ENCODE measurements at regions not wholly inside any gene's neighbourhood (a gene's known extent, or its start where the extent isn't known, plus 50 kb on each side); places are given as distances from the start of the nearest gene placed in this dataset.

- no peak overlapping the region for H3K4me3 ChIP-seq
- no peaks in the 10 kb centered on the region for H3K27me3 ChIP-seq (ENCODE audit: control insufficient read depth in 3 of 3, insufficient read depth in 3 of 3, low read length in 2 of 3)
- no peaks in the 10 kb centered on the region for H3K4me1 ChIP-seq (ENCODE audit: control insufficient read depth in 5 of 5, insufficient read depth in 5 of 5, low read length in 5 of 5)
- ATAC-seq (ENCODE audit: insufficient read depth, low FRiP score) (no peak), DNase-seq (no peak)
- no peaks in the 10 kb centered on the region for H3K9me3 ChIP-seq (ENCODE audit: control insufficient read depth in 4 of 4, insufficient read depth in 3 of 4, low read length in 3 of 4)
- no peaks in the 10 kb centered on the region for H3K36me3 ChIP-seq (ENCODE audit: control insufficient read depth in 4 of 4, insufficient read depth in 4 of 4, low read length in 4 of 4)
- H3K9ac ChIP-seq (ENCODE audit: insufficient read depth in 1 of 2, low read length in 2 of 2): no peak overlapping the region
- TF ChIP-seq CTCF (IDR thresholded peaks at IDR 0.05; ENCODE audit: control extremely low read depth, extremely low read depth): no peak
- WGBS, 2 donors: 56 to 71% methylated on average over 4 of the region's 4 CpGs
- no peak overlapping the region for H3K27ac ChIP-seq (ENCODE audit: low read depth in 1 of 2, low read length in 1 of 2)
Observed at GRCh38 chr3:159146856-159147435, 345.1 kb downstream of the MFSD1 start.

DNA sequence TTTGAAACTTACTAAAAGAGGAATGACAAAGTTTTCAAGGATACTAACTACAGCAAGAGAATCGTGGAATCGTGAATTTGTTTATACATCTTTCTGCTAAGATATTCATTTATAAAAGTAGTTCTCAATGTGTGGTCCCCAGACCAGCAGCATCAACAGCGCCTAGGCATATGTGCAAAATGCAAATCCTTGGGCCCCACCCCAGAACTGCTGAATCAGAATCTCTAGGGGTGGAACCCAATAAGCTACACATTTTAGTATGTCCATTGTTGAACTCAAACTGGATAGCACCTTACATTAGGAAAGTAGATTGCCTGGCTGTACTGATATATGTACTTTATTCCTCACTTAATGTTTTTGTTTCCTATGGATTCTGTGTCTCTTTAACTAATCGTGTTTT is 346.0 kb downstream of the MFSD1 start:
- H3K4me3 ChIP-seq: no peak overlapping the region
- WGBS, 2 donors: 77 to 81% methylated on average over 4 of the region's 4 CpGs
- H3K4me1 ChIP-seq (ENCODE audit: control insufficient read depth in 5 of 5, insufficient read depth in 5 of 5, low read length in 5 of 5): no peaks in the 10 kb centered on the region
- no peak overlapping the region for H3K9ac ChIP-seq (ENCODE audit: insufficient read depth in 1 of 2, low read length in 2 of 2)
- no peak for DNase-seq
- no peaks in the 10 kb centered on the region for H3K27me3 ChIP-seq (ENCODE audit: control insufficient read depth in 3 of 3, insufficient read depth in 3 of 3, low read length in 2 of 3)
- no peaks in the 10 kb centered on the region for H3K36me3 ChIP-seq (ENCODE audit: control insufficient read depth in 4 of 4, insufficient read depth in 4 of 4, low read length in 4 of 4)
- ATAC-seq (ENCODE audit: insufficient read depth, low FRiP score): no peak
- TF ChIP-seq CTCF (IDR thresholded peaks at IDR 0.05; ENCODE audit: control extremely low read depth, extremely low read depth): no peak
- no peak overlapping the region for H3K27ac ChIP-seq (ENCODE audit: low read depth in 1 of 2, low read length in 1 of 2)
- no peaks in the 10 kb centered on the region for H3K9me3 ChIP-seq (ENCODE audit: control insufficient read depth in 4 of 4, insufficient read depth in 3 of 4, low read length in 3 of 4)

DNA sequence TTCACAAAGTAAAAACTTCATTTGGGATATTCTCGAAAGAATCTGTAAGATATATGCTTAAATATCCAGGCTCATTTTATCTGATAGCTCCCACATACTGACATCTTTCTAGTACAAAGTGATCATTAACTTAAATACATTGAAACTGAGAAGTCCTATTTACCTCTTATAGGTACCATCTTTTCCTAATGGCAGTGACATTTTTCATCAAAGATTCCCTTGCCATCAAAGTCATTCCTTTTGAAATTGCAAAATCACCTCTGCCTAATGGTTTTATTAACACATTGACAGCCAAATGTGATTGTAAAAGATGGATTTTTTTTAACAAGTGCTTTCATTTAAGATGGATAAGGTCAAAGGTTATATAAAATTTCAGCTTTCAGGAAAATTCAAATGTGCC is 346.6 kb downstream of the MFSD1 start:
- Histone ChIP-seq H3K9me3 (ENCODE audit: control insufficient read depth in 4 of 4, insufficient read depth in 3 of 4, low read length in 3 of 4) (no peaks in the 10 kb centered on the region), H3K4me1 (ENCODE audit: control insufficient read depth in 5 of 5, insufficient read depth in 5 of 5, low read length in 5 of 5) (no peaks in the 10 kb centered on the region), H3K27ac (ENCODE audit: low read depth in 1 of 2, low read length in 1 of 2) (no peak overlapping the region), H3K9ac (ENCODE audit: insufficient read depth in 1 of 2, low read length in 2 of 2) (no peak overlapping the region), H3K4me3 (no peak overlapping the region), H3K27me3 (ENCODE audit: control insufficient read depth in 3 of 3, insufficient read depth in 3 of 3, low read length in 2 of 3) (no peaks in the 10 kb centered on the region), H3K36me3 (ENCODE audit: control insufficient read depth in 4 of 4, insufficient read depth in 4 of 4, low read length in 4 of 4) (no peaks in the 10 kb centered on the region)
- WGBS, 2 donors: 57 to 84% methylated on average over 1 of the region's 1 CpG
- no peak for TF ChIP-seq CTCF (IDR thresholded peaks at IDR 0.05; ENCODE audit: control extremely low read depth, extremely low read depth)
- DNase-seq (no peak), ATAC-seq (ENCODE audit: insufficient read depth, low FRiP score) (no peak)

DNA sequence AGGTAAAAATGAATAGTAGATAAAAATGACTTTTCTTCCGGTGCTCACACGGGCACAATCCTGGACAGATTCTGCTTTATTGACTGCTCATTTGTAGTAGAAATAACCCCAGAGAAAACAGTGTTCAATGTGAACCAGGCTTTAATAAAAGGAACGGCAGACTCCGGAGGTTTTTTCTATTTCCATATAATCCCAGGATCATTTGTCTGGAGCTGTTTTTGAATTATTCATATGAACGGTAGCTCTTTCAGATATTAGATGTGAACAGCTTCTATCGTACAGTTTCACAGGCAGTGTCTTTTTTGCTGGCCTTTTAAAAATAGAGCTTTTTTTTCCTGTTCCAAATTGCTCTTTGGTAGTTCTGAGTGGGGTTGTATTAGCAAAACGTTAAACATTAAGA is 347.3 kb downstream of the MFSD1 start:
- no peak for ATAC-seq (ENCODE audit: insufficient read depth, low FRiP score)
- H3K9me3 ChIP-seq (ENCODE audit: control insufficient read depth in 4 of 4, insufficient read depth in 3 of 4, low read length in 3 of 4): no peaks in the 10 kb centered on the region
- no peaks in the 10 kb centered on the region for H3K36me3 ChIP-seq (ENCODE audit: control insufficient read depth in 4 of 4, insufficient read depth in 4 of 4, low read length in 4 of 4)
- no peak for DNase-seq
- no peak for TF ChIP-seq CTCF (IDR thresholded peaks at IDR 0.05; ENCODE audit: control extremely low read depth, extremely low read depth)
- no peak overlapping the region for H3K4me3 ChIP-seq
- no peaks in the 10 kb centered on the region for H3K4me1 ChIP-seq (ENCODE audit: control insufficient read depth in 5 of 5, insufficient read depth in 5 of 5, low read length in 5 of 5)
- H3K9ac ChIP-seq (ENCODE audit: insufficient read depth in 1 of 2, low read length in 2 of 2): no peak overlapping the region
- no peak overlapping the region for H3K27ac ChIP-seq (ENCODE audit: low read depth in 1 of 2, low read length in 1 of 2)
- H3K27me3 ChIP-seq (ENCODE audit: control insufficient read depth in 3 of 3, insufficient read depth in 3 of 3, low read length in 2 of 3): no peaks in the 10 kb centered on the region
- 84 to 90% methylated on average over 7 of the region's 7 CpGs for WGBS, 2 donors
